Chondrocyte (in vitro differentiated cells): ENCODE measurements at regions not wholly inside any gene's neighbourhood (a gene's known extent, or its start where the extent isn't known, plus 50 kb on each side); places are given as distances from the start of the nearest gene placed in this dataset.
"Not testable (repeated sequence)": the region's sequence is repeated elsewhere in the genome, so short reads cannot be mapped to it uniquely, and the experiment has no call there.

Experiments
- DNase-seq: peaks from one replicate; pipeline ENCODE4 v3.0.0; 2021; ENCODE audit warnings: mixed read lengths, low spot score
- H3K27ac Mint-ChIP-seq: one replicate; pipeline ENCODE4 v1.8.0; 2021; ENCODE audit warnings: mild to moderate bottlenecking, moderate library complexity, mixed read lengths; ENCODE audit not compliant: unreplicated experiment
- H3K27me3 Mint-ChIP-seq: 2 replicates; pipeline ENCODE4 v1.8.0; 2021; ENCODE audit warnings: low read depth, mixed read lengths
- H3K36me3 Mint-ChIP-seq: 2 replicates; pipeline ENCODE4 v1.8.0; 2021; ENCODE audit warnings: low read depth, mixed read lengths
- H3K4me1 Mint-ChIP-seq: 2 replicates; pipeline ENCODE4 v1.8.0; 2021; ENCODE audit warnings: low read depth, mild to moderate bottlenecking, mixed read lengths
- H3K4me3 Mint-ChIP-seq: one replicate; pipeline ENCODE4 v1.8.0; 2021; ENCODE audit warnings: mild to moderate bottlenecking, moderate library complexity, mixed read lengths; ENCODE audit not compliant: unreplicated experiment
- H3K9me3 Mint-ChIP-seq: 2 replicates; pipeline ENCODE4 v1.8.0; 2021; ENCODE audit warnings: low read depth, mixed read lengths
- TF ChIP-seq, protein P1 (sequence below): fragments of 200-600 bp; sonication (generic); IDR thresholded peaks from 2 replicates; pipeline ENCODE4 v1.5.0; 2021; ENCODE audit warnings: antibody characterized with exemption, mild to moderate bottlenecking, moderate library complexity

DNA sequence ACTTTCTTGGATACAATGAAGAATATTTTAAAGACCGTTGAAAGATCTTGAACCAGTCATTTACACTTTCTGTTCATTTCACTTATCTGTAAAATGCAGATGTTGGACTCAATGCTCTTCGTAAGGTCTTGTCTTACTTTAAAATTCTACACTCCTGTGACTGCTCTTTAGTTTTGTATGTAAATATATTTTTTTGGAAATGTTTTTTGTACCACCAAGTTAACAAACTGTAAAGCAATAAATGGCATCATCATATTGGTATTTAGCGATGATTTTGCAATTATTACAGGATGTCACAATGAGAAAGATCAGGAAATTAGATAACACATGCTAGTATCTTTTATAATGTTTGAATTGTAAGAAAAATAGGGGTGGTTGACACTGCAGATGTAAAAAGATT, 80.8 kb upstream of the GNAQ start:
- no peaks in the 10 kb centered on the region for H3K4me1 Mint-ChIP-seq
- no peak overlapping the region for H3K4me3 Mint-ChIP-seq
- peaks cover 11% of the 10 kb centered on the region for H3K27me3 Mint-ChIP-seq
- DNase-seq = no peak
- H3K36me3 Mint-ChIP-seq = no peaks in the 10 kb centered on the region
- peaks cover 6% of the 10 kb centered on the region for H3K9me3 Mint-ChIP-seq
- TF ChIP-seq, protein P1, sequence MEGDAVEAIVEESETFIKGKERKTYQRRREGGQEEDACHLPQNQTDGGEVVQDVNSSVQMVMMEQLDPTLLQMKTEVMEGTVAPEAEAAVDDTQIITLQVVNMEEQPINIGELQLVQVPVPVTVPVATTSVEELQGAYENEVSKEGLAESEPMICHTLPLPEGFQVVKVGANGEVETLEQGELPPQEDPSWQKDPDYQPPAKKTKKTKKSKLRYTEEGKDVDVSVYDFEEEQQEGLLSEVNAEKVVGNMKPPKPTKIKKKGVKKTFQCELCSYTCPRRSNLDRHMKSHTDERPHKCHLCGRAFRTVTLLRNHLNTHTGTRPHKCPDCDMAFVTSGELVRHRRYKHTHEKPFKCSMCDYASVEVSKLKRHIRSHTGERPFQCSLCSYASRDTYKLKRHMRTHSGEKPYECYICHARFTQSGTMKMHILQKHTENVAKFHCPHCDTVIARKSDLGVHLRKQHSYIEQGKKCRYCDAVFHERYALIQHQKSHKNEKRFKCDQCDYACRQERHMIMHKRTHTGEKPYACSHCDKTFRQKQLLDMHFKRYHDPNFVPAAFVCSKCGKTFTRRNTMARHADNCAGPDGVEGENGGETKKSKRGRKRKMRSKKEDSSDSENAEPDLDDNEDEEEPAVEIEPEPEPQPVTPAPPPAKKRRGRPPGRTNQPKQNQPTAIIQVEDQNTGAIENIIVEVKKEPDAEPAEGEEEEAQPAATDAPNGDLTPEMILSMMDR = no peak
- no peak overlapping the region for H3K27ac Mint-ChIP-seq

GRCh38 chr9:78112004-78112403, 80.4 kb upstream of the GNAQ start:
- Mint-ChIP-seq H3K27me3 (peaks cover 13% of the 10 kb centered on the region), H3K36me3 (peaks cover 1% of the 10 kb centered on the region)
- TF ChIP-seq, protein P1 = no peak

DNA sequence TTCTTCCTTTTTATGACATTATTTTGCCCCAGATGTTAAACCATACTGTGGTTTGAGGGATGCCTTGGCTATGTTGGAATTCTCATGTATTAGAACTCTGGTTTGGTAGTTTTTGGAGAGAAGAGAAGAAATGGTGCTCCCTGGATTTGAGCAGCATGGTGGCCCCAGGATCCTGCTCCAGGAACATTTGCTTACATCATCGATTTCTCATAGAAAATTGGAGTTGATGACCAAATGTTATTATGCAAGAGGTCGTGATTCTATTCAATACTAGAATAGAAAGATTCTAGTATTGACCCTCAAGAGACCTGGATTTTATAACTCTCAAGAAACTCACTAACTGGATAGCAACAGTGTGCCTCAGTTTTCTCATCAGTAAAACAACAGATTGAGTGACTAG, 77.5 kb upstream of the GNAQ start:
- Mint-ChIP-seq H3K4me1 (no peaks in the 10 kb centered on the region), H3K4me3 (no peak overlapping the region), H3K27me3 (peaks cover 15% of the 10 kb centered on the region), H3K36me3 (peaks cover 2% of the 10 kb centered on the region), H3K27ac (no peak overlapping the region), H3K9me3 (peaks cover 6% of the 10 kb centered on the region)
- TF ChIP-seq, protein P1 = no peak
- DNase-seq = no peak

More at GRCh38 chr9:78112004-78112403, 80.4 kb upstream of the GNAQ start:
- Mint-ChIP-seq H3K27ac (no peak overlapping the region), H3K4me1 (no peaks in the 10 kb centered on the region), H3K9me3 (peaks cover 6% of the 10 kb centered on the region), H3K4me3 (no peak overlapping the region)
- DNase-seq = no peak

DNA sequence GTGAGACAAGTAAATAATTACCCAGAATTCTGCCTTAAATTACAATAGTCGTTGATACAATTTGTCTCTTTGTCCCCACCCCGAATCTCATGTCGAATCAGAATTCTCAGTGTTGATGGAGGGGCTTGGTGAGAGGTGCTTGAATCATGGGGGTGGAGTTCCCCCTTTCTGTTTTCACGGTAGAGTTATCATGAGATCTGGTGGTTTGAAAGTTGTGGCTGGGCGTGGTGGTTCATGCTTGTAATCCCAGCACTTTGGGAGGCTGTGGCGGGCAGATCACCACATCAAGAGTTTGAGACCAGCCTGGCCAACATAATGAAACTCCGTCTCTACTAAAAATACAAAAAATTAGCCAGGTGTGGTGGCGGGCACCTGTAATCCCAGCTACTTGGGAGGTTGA, 75.0 kb upstream of the GNAQ start:
- peaks cover 25% of the 10 kb centered on the region for H3K27me3 Mint-ChIP-seq
- not testable (repeated sequence) for H3K4me1 Mint-ChIP-seq, H3K36me3 Mint-ChIP-seq, H3K27ac Mint-ChIP-seq, H3K4me3 Mint-ChIP-seq, DNase-seq, H3K9me3 Mint-ChIP-seq

DNA sequence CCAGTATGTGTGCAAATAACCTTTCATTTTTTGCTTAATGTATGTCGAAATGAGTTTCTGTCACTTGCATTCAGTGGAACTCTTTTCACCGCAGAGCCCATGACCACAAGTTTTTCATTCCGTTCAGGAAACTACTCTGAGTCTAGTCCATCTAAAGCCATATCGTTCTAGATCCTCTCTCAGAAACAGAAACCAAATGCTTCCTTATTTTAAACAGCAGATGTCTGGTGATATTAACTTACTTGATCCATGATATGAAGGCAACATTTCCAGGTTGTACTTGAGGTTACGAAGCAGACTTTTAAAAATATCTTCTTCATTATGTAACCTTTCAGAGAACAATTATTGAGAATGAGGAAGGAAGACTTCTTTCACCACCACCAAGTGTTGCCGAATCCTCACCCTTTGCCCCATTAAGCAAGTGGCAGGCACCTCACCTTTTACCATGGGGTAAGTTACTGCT, 72.4 kb upstream of the GNAQ start:
- peaks cover 23% of the 10 kb centered on the region for H3K27me3 Mint-ChIP-seq
- peaks cover 5% of the 10 kb centered on the region for H3K9me3 Mint-ChIP-seq
- TF ChIP-seq, protein P1 = no peak
- no peak for DNase-seq
- H3K4me3 Mint-ChIP-seq = no peak overlapping the region
- no peaks in the 10 kb centered on the region for H3K4me1 Mint-ChIP-seq
- H3K27ac Mint-ChIP-seq = no peak overlapping the region
- H3K36me3 Mint-ChIP-seq = peaks cover 2% of the 10 kb centered on the region

- Mint-ChIP-seq H3K4me3 (no peak overlapping the region), H3K36me3 (no peaks in the 10 kb centered on the region), H3K27ac (no peak overlapping the region), H3K27me3 (peaks cover 30% of the 10 kb centered on the region), H3K9me3 (peaks cover 5% of the 10 kb centered on the region), H3K4me1 (no peaks in the 10 kb centered on the region)
- TF ChIP-seq, protein P1 = no peak
- DNase-seq = no peak
Observed at GRCh38 chr9:78101247-78101646, 69.6 kb upstream of the GNAQ start.
